Suprapubic skin (tissue), 4 donors: ENCODE measurements at regions not wholly inside any gene's neighbourhood (a gene's known extent, or its start where the extent isn't known, plus 50 kb on each side); places are given as distances from the start of the nearest gene placed in this dataset.

Experiments
- DNase-seq, 2 donors: peaks; one replicate each; pipeline ENCODE4 v3.0.0-alpha.2; 2019; ENCODE audit warnings: low spot score in 2 of 2
- H3K27ac ChIP-seq: fragments of 200-600 bp; sonication (generic); one replicate; pipeline ENCODE4 v1.5.1; 2019
- H3K27me3 ChIP-seq: fragments of 200-600 bp; sonication (generic); one replicate; pipeline ENCODE4 v1.5.1; 2019
- H3K36me3 ChIP-seq: fragments of 200-600 bp; sonication (generic); one replicate; pipeline ENCODE4 v1.5.1; 2019
- H3K4me1 ChIP-seq: fragments of 200-600 bp; sonication (generic); one replicate; pipeline ENCODE4 v1.5.1; 2019
- H3K4me3 ChIP-seq: fragments of 200-600 bp; sonication (generic); one replicate; pipeline ENCODE4 v1.5.1; 2019; ENCODE audit warnings: mild to moderate bottlenecking
- H3K9me3 ChIP-seq: fragments of 200-600 bp; sonication (generic); one replicate; pipeline ENCODE4 v1.5.1; 2019
- CTCF ChIP-seq, 2 donors: fragments of 200-600 bp in 1 of 2; fragments of 450-650 bp in 1 of 2; sonication (generic) in 1 of 2; IDR thresholded peaks; one replicate each; pipeline ENCODE4 v1.5.1; 2016 to 2019; ENCODE audit warnings: antibody characterized with exemption in 2 of 2, mild to moderate bottlenecking in 1 of 2, moderate library complexity in 1 of 2
- EP300 ChIP-seq: sonication (generic); formaldehyde crosslinking; IDR thresholded peaks from one replicate; pipeline ENCODE4 v1.6.1; 2017; ENCODE audit warnings: antibody characterized with exemption
- POLR2A ChIP-seq, 2 donors: fragments of 450-650 bp; IDR thresholded peaks; one replicate each; pipeline ENCODE4 v1.6.1; 2017; ENCODE audit warnings: antibody characterized with exemption in 2 of 2, mild to moderate bottlenecking in 2 of 2, moderate library complexity in 2 of 2
- POLR2AphosphoS5 ChIP-seq, 3 donors: sonication (generic); formaldehyde crosslinking; IDR thresholded peaks; one replicate each; pipeline ENCODE4 v1.6.1; 2017; ENCODE audit warnings: antibody characterized with exemption in 3 of 3
- WGBS: methylation state at CpG from one replicate; pipeline ENCODE4 v1.1.5; 2018; 5-methylcytosine and 5-hydroxymethylcytosine counted together

- DNase-seq = no peak
- WGBS = 76% methylated on average over 8 of the region's 8 CpGs
- Histone ChIP-seq H3K27me3 (no peaks in the 10 kb centered on the region), H3K9me3 (no peaks in the 10 kb centered on the region), H3K4me3 (no peak overlapping the region), H3K36me3 (no peaks in the 10 kb centered on the region), H3K27ac (no peak overlapping the region), H3K4me1 (no peaks in the 10 kb centered on the region)
- no peak for TF ChIP-seq POLR2A (IDR thresholded peaks at IDR 0.05)
- TF ChIP-seq EP300 = no peak
- no peak for TF ChIP-seq CTCF (IDR thresholded peaks at IDR 0.05)
- TF ChIP-seq POLR2AphosphoS5 (IDR thresholded peaks at IDR 0.05) = no peak
Measured at GRCh38 chr13:88153353-88153752, 482.2 kb downstream of the SLITRK5 start.

GRCh38 chr13:88154001-88154400, 482.8 kb downstream of the SLITRK5 start:
- Histone ChIP-seq H3K9me3 (no peaks in the 10 kb centered on the region), H3K4me3 (no peak overlapping the region), H3K27me3 (no peaks in the 10 kb centered on the region), H3K36me3 (no peaks in the 10 kb centered on the region), H3K4me1 (no peaks in the 10 kb centered on the region), H3K27ac (no peak overlapping the region)
- WGBS = 64% methylated on average over 2 of the region's 2 CpGs
- DNase-seq = no peak
- TF ChIP-seq POLR2AphosphoS5 (IDR thresholded peaks at IDR 0.05) (no peak), CTCF (IDR thresholded peaks at IDR 0.05) (no peak), POLR2A (IDR thresholded peaks at IDR 0.05) (no peak), EP300 (no peak)

GRCh38 chr13:88162076-88162702, 491.0 kb downstream of the SLITRK5 start:
- no peak overlapping the region for H3K27ac ChIP-seq
- no peaks in the 10 kb centered on the region for H3K4me1 ChIP-seq
- TF ChIP-seq CTCF (IDR thresholded peaks at IDR 0.05) (no peak), POLR2AphosphoS5 (IDR thresholded peaks at IDR 0.05) (no peak), POLR2A (IDR thresholded peaks at IDR 0.05) (no peak), EP300 (no peak)
- no peak overlapping the region for H3K4me3 ChIP-seq
- DNase-seq = no peak
- 69% methylated on average over 2 of the region's 2 CpGs for WGBS
- H3K36me3 ChIP-seq = no peaks in the 10 kb centered on the region
- no peaks in the 10 kb centered on the region for H3K9me3 ChIP-seq
- H3K27me3 ChIP-seq = no peaks in the 10 kb centered on the region

GRCh38 chr13:88176231-88176630, 505.1 kb downstream of the SLITRK5 start:
- Histone ChIP-seq H3K4me1 (no peaks in the 10 kb centered on the region), H3K36me3 (no peaks in the 10 kb centered on the region), H3K9me3 (no peaks in the 10 kb centered on the region), H3K27me3 (no peaks in the 10 kb centered on the region), H3K27ac (no peak overlapping the region), H3K4me3 (no peak overlapping the region)
- DNase-seq = no peak
- WGBS = 71% methylated on average over 4 of the region's 4 CpGs
- no peak for TF ChIP-seq EP300
- TF ChIP-seq POLR2A (IDR thresholded peaks at IDR 0.05) = no peak
- TF ChIP-seq CTCF (IDR thresholded peaks at IDR 0.05) = no peak
- TF ChIP-seq POLR2AphosphoS5 (IDR thresholded peaks at IDR 0.05) = no peak

- H3K4me3 ChIP-seq = no peak overlapping the region
- 73% methylated on average over 4 of the region's 4 CpGs for WGBS
- no peak for DNase-seq
- no peak for TF ChIP-seq CTCF (IDR thresholded peaks at IDR 0.05)
- TF ChIP-seq EP300 = no peak
- no peak for TF ChIP-seq POLR2A (IDR thresholded peaks at IDR 0.05)
- TF ChIP-seq POLR2AphosphoS5 (IDR thresholded peaks at IDR 0.05) = no peak
- H3K36me3 ChIP-seq = no peaks in the 10 kb centered on the region
- H3K27me3 ChIP-seq = no peaks in the 10 kb centered on the region
- no peaks in the 10 kb centered on the region for H3K4me1 ChIP-seq
- H3K27ac ChIP-seq = no peak overlapping the region
- no peaks in the 10 kb centered on the region for H3K9me3 ChIP-seq
Measured at GRCh38 chr13:88183440-88183839, 512.3 kb downstream of the SLITRK5 start.
